Inflammatory macrophage (primary cell): ENCODE measurements at regions not wholly inside any gene's neighbourhood (a gene's known extent, or its start where the extent isn't known, plus 50 kb on each side); places are given as distances from the start of the nearest gene placed in this dataset.

ENCODE experiments used
- DNase-seq, 2 donors: peaks; one replicate each; pipeline ENCODE4 v3.0.0-alpha.2; 2020 to 2022

DNA sequence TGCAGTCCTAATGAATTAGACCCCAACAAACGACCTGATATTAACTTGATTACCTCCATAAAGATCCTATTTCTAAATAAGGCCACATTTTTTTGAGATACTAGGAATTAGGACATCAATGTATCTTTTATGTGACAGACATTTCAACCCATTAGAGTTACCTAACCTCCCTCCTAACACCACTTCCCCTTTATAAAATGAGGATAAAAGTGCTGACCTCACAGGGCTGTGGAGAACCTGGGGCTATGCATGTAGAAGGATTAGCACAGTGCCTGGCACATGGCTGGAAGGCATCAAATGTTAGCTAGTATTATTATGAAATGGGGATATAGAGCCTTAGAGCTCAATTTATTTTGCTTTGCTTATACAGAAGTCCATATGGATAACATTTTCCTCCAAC, 53.5 kb upstream of the LRRN1 start:
- DNase-seq: peak in 1 of 2 donors; percentile 38

DNA sequence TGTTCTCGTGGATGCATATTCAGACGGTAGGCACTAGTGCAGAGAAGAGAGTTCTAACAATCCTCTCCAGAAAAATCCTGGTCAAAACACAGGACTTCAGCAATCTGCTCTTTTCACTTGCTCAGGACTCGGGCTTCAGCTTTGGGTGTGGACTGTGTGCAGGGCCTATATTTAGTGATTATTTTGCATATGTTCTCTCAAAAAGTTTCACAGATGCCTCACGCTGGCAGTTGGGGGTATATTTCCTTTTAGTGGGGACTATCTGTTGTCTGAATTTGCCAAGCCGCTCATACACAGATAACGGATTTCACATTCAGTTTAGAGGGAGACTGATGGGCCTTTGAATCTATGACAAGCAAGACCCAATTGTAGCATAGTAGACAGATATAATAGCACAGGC, 54.4 kb upstream of the LRRN1 start:
- DNase-seq: no peak

DNA sequence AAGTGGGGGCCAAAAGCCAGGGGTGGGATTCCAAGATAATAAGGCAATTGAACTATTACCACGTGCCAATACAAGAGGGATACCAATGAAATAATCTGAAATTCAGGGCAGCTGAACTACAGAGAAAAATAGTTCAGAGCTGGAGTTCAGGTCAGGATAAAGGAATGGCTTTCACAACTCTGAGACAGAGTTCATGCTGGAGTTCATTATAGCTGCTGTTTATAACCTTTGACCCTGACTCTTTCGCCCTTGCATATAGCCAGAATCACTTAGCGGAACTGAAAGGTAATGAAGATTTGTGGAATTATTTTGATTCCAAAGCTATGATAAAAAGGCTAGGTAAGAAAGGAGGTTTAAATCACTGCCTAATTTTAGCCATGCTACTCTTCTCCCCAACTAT, 55.5 kb upstream of the LRRN1 start:
- DNase-seq: no peak

DNA sequence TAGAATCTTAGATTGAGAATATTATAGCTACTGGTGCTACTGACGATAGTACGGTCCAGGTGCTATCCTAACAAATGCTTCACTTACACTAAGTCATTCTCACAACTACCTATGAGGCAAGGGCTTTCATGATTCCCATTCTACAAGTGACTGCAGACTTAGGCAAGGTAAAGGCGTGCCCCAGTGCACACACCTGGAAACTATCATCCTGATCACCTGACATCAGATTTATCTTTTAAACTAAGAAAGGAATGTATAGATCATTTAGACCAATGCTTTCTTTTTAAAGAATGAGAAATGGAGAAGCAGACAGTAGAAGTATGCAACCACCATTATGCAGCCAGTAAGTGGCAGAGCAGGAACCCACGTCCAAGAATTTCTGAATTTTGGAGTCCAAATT, 59.2 kb upstream of the LRRN1 start:
- no peak for DNase-seq

DNA sequence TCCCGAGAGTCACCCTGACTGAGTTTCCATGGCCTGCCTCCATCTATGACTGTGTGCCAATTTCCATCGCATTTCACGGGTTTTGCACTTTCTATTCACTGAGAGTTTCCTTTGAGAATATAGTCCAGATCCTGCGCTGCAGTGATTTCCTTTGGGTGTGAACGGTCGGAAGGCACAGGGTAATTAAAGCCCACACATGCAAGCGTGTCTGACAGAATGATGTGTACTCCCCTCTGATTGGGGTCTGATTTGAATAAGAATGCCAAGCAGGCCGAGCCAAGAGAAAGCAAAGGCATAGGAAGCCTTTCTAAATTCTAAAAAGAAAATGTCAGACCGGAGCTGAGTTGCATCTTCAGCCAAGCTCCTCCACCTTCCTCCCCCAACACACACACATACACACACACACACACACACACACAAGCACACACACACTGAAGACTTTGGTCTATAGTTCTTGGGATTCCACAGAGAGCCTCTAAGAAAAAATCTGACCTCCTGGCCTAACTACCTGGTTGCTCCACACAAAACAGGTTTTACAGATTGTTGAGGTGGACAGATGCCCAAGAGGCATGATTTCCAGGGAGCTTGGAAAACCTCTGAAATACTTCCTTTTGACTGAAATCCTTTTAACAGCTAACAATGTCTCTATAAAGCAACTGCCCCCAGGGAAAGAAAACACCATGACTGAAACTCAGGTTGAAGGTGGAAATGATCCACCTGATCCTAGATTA, 59.7 kb upstream of the LRRN1 start:
- no peak for DNase-seq

DNA sequence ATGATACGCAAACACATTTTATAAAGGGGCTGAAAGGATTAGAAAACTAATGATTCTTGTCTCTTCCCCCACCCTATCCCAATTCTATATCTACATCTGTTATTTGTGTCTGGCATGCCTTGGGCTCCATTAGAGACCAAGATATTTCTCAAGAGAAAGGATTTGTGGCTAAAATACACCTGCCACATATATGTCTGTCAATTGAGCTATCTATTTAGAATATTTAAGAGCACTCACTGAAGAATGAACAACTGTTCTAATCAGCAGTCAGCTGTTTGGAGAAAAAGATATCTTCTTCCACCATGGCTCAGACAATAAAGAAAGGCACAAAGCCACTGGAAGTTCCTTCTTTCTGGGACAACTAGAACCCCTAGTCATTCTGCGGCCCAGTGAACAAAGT, 61.7 kb upstream of the LRRN1 start:
- no peak for DNase-seq

DNA sequence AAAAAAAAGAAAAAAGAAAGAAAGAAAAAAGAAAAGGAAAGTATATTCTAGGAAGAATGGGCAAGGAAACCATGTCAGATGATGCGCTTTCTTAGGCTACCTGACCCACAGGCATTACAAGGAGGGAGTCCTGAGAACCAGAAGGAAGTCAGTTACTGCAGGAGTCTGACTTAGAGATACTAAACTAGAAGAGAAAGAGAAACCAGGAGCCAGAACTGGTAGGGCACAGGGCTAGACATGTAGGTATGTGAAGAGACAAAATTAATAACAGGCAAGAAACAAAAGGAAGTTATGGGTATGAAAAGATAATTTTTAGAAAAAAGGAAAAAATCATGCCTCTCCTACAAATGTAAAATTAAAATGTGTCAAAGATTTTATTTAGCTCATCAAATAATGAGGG, 63.3 kb upstream of the LRRN1 start:
- no peak for DNase-seq

DNA sequence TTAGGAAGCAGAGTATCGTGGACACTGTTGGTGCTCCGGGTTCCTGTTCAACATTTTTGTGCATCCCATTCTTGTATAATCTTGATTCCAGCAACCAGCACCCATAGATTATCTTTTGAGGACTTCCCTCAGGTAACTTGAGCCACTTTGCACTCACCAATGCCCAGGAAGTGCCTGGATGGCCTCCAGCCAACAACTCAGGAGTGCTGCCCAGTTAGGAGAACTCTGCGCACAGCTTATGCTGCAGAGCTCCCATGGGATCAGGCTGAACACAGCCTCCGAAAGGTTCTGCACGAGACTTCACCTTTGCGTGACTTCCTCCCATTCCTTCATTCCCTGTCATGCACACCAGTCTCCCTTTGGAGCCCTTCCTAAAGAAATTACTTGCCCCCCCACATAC, 64.3 kb upstream of the LRRN1 start:
- DNase-seq: no peak

DNA sequence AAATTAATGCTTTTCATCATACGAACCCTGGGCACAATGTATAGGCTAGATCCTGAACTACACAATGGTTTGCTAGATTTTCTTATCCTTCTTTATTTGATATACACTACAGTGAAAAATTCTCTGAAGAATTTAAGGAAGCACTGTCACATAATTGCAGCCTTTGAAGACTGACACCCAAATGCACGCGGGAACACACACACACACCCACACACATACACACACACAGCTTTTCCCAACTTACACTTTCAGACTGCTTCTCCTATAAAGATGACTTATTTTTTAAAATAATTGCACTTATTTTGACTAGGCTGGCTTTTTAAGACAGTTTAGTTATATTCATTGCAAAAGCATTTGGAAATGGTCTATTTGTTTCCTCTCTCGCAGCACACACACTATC, 70.0 kb upstream of the LRRN1 start:
- DNase-seq: no peak

DNA sequence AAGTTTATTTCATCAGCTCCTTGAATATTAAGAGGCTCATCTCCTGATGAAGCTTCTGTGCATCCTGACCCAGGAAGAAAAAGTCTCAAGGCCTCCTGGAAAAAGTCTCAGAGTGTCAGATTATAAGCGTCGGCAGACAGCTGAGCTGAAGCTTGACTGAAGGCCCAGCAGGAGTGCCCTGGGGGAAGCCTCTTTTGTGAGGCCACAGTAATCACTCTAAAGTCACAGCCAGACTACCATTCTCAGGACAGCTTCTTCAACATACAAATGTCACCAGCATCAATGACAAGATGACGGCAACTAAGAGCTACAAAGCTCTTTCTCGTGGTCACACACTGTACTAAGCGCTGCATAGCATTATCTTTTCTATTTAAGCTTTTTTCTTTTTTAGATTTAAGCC, 72.7 kb upstream of the LRRN1 start:
- DNase-seq: no peak

DNA sequence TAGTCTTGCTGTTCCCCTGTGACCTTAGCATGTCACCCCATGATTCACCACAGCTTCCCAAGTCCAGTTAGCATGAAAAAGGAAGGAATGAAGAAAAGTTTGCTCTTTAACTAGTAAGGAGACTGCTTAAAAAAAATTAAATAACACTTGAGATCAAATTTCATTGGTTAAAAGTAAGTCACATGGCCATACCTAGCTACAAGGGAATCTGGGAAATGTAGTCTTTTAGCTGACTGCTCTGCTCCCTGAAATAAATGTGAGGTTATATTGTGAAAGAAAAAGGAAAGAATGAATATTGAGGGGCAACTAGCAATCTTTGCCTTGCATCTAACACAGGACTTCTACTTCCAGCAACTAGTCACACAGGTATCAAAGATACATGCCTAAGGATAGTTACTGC, 84.7 kb upstream of the LRRN1 start:
- no peak for DNase-seq

DNA sequence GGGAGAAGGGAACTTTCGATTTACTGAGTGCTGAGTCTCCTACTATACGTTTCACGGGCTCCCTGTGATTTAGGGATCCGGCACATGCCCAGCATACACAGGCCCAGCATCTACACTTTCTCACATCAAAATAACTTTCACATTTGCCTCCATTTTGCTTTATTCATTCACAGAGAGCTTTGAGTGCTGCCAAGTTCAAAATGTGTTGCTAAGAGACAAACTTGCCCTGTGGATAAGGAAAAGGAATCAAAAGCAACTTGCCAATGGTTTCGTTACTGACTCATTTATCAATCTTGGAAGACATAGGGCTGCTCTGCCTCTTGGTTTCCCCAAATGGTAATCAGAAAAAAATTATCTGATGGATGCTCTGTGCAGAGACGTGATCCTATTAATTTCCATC, 86.3 kb upstream of the LRRN1 start:
- DNase-seq: no peak

DNA sequence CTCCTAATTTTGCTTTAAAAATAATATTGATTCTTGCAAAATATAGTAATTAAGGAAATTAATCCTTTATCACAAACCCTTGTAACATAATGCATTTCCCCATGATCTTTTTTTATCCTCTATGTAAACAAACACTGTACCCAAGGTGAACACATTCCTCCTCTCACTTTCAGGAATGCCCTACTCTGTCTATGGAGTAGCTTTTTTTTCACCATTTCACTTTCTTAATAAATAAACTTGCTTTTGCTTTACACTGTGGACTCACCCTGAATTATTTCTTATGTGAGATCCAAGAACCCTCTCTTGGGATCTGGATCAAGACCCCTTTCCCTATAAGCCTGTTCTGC, 90.5 kb upstream of the LRRN1 start:
- no peak for DNase-seq

DNA sequence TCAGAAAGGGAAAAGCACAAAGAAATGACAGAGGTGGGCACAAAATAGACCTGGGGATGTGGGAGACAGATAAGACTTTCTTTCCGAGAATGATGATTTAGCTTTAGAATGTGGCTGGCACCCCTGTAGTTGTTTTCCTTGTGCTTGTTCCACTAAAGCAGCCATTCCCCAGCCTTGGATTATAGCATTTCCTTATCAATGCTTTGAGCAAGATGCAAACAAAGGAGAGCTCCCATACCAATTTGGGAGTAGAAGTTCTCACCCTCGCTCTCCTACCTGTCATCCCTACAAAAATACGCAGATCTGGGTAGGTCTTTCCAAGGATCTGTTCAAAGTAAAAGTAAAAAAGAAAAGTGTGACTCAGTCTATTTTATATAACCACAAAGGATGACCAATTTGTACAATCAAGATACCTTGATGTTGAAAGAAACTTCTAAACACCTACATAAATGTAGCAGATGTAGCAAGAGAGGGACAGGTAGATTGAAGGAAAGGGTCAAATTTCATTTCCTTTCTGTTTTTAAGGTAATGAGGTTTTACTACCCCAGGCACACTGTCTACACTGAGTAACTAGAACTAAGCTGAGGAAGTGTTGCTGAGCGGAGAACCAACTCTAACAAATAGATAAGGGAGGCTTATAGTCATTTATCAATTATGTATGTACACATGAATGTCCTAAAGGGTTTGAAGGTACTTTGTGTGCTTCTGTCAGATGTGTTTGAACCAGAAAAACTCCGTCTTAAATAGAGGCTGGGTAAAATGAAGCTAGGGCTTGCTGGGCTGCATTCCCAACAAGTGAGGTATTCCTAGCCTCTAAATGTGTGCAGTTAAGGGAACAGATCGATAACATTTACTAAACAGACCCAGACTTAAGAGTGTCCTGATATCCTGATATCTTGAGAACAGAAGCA, 91.1 kb upstream of the LRRN1 start:
- no peak for DNase-seq

DNA sequence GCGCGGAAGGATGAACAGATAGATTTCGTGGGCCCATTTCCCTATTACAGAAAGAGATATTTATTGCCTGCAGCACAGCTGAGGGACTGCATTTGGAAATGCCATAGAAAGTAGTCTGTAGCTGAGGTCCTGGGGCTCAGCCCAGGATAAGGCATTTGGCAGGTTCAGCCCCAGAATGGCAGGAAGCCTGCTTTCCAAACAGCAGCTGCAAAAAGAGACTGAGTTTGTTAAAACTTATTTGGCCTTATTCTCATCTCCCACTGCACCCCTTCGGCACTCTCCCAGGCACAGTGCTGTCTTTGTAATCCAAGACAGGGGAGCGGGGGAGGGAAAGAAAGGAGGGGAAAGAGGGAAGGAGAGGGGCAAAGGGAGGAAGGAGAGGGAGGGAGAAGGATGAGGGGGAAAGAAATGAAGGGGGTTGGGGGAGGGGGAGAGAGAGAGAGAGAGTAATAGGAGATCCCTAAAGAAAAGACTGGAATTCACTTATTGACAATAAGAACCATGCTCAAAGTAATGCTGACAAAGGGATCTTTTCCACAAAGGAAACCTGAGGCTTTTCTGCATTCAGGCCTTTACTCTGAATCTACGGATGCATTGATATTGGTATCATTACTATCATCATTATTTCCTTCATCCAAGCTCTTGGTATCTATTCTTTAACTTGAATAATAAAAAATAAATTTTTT, 94.0 kb upstream of the LRRN1 start:
- DNase-seq: no peak

DNA sequence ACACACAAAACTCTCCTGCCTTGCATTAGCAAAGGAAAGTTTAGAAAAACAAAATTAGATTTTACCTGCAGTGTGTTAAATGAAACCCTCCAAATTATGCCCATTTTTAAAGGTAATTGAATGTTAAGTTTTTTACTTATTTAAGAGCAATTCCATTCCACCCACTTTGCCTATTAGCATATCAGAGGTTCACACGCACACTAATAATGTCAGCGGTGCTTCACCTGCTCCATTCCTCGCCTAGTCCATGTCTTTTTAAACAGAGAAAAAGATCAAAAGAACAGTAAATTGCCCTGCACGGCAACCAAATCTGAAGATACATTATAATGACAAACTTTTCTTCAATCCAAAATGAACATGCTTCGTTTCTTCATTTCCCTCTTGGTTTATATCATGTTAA, 97.3 kb upstream of the LRRN1 start:
- DNase-seq: no peak

DNA sequence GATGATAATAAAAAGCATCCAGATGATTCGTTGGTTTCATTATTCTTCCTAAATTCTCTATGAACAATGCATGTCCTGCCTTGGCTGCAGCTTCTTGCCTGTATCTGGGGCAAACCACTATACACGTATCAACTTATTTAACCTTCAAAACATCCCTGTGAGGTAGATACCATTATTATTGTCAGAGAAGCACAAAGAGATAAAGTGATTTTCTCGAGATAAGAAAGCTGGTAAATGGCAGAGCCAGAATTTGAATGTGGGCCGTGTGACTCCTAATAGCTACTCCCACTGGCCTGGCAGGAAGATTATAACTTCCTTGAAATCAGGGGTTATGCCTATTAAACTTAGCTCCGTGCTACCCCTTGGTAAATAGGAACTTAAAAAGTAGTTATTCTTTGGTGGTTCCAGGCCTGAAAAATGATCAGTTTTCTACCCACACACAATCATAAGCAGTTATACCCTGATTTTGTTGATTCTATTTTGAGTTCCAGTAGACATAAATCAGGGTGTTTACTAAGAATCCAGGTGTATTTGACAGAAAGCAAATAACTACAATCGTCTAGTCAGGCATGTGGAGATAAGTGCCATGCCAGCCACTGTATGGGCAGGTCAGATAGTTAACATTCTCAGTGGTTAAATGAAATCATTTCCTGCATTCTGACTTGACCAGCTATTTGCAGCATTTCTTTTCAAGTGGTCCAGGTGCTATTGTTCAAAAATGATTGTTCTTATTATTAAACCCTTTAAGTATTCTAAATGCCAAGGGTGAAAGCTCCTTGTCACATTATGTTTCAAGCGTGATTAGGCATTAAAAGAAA, 99.2 kb upstream of the LRRN1 start:
- no peak for DNase-seq

DNA sequence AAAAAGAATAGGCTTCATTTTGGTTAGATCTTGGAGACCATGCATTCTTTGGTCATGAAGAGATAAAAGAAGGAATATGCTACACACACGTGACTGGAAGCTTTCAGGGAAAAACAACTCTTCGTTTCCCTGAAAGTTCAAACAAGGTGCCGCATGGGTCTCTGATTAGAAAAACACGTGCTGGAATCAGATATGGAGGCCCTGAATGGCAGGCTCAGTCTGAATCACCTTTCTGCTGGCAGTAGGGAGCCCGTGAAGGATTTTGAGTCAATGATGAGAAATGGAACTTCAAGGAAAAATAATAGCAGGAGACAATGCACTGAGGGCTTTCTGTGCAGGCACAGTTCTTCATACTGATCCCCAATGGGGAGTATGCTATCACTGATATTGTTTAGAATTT, 99.8 kb upstream of the LRRN1 start:
- DNase-seq: no peak

DNA sequence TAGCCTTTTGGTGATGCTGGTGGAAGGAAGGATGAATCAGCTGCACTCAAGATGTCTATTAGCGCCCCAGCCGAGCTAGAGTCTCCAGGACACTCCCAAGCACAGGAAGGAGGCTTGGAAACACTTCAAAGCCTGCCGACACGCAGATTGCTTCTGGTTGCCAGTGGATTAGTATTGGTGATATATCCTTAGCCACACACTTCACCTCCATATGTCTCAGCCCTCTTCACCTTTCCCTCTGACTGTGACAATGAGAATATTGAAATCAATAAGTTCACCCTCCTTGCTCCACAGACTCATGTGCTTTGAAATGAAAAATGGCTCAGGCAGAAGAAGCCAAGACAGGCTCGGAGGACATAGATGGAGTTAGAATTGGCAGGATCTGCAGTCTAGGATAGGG, 102.9 kb upstream of the LRRN1 start:
- DNase-seq: no peak

DNA sequence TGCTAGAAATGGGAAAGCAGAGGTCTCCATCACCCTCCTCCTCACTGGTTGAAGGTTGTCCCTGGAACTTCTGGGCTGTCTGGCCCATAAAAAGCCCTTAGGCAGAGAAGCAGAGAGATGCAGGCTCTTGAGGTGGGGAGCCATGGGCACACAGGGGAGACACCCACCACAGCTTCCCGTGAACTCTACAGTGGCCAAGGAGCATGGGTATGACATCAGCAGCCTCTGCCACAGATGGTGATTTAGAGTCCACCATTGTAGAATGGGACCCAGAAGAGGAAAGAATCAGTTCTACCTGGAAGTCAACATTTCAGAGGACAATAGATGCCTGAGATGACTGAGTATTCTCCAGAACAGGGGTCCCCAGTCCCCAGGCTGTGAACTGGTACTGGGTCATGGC, 105.6 kb upstream of the LRRN1 start:
- no peak for DNase-seq

DNA sequence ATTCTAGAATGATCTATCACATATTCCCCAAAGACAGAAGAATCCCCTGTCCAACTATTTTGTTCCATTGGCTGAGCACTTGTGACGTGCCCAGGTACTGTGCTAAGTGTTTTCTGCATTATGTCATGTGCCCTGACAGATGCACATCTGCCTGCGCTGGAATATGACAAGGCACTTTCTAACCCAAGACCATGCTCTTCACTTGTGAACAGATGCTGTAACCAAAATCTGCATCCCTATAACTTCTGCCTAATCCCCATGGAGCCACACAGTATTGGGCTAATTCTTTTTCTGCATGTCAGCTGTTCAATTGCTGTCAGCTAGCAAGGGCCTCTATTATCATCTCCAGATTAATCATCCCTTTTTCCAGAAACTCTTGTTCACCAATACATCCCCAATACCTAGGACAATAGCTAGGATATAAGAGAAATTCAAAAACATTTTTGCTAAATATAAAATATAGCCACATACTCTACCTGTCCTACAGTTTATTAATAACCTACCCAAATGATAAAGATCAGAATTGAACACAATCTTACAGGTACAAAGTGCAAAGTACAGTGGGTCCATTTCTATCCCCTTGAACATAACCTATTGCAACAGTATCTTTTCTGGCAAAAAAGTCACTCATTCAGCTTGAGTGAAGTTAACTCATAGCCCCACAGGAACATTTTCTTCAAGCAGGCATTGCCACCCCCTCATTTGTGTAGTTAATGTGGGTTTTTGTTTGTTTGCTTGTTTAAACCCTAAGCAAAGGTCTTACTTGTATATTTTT, 109.4 kb upstream of the LRRN1 start:
- no peak for DNase-seq
